ENCODE measurements at regions not wholly inside any gene's neighbourhood (a gene's known extent, or its start where the extent isn't known, plus 50 kb on each side); places are given as distances from the start of the nearest gene placed in this dataset.
A peak's percentile ranks its signal among the peaks of the same experiment; 100 is the strongest.
"Not testable (repeated sequence)": the region's sequence is repeated elsewhere in the genome, so short reads cannot be mapped to it uniquely, and the experiment has no call there.

- no peak for DNase-seq
Measured at GRCh38 chr6:170006071-170006899, 254.9 kb downstream of the ERMARD start.

GRCh38 chr6:170005665-170006064 lies 254.2 kb downstream of the ERMARD start:
- no peak for DNase-seq

- DNase-seq, result no peak
Measured at GRCh38 chr6:170004585-170005210, 253.3 kb downstream of the ERMARD start.

- DNase-seq, result no peak
Measured at GRCh38 chr6:170003451-170004160, 252.2 kb downstream of the ERMARD start.

GRCh38 chr6:170003027-170003426 lies 251.6 kb downstream of the ERMARD start:
- no peak for DNase-seq

- DNase-seq, result not testable (repeated sequence)
Measured at GRCh38 chr6:170001782-170002181, 250.4 kb downstream of the ERMARD start.

GRCh38 chr6:170000071-170000843 lies 248.8 kb downstream of the ERMARD start:
- no peak for DNase-seq

GRCh38 chr6:169999367-169999766 lies 247.9 kb downstream of the ERMARD start:
- DNase-seq, result no peak

- DNase-seq, result no peak
Measured at GRCh38 chr6:169998457-169998856, 247.0 kb downstream of the ERMARD start.

GRCh38 chr6:169997930-169998218 lies 246.5 kb downstream of the ERMARD start:
- DNase-seq, result no peak

GRCh38 chr6:169997187-169997929 lies 245.9 kb downstream of the ERMARD start:
- no peak for DNase-seq

- no peak for DNase-seq
Measured at GRCh38 chr6:169996378-169997051, 245.1 kb downstream of the ERMARD start.

GRCh38 chr6:169994739-169995138 lies 243.3 kb downstream of the ERMARD start:
- no peak for DNase-seq

GRCh38 chr6:169993861-169994481 lies 242.5 kb downstream of the ERMARD start:
- no peak for DNase-seq

GRCh38 chr6:169991913-169992312 lies 240.5 kb downstream of the ERMARD start:
- no peak for DNase-seq

- DNase-seq, result no peak
Measured at GRCh38 chr6:169991031-169991390, 239.6 kb downstream of the ERMARD start.

GRCh38 chr6:169990095-169991030 lies 238.9 kb downstream of the ERMARD start:
- peak; percentile 30 to 37 for DNase-seq

- DNase-seq, result no peak
Measured at GRCh38 chr6:169989594-169989993, 238.2 kb downstream of the ERMARD start.

- no peak for DNase-seq
Measured at GRCh38 chr6:169988769-169989550, 237.5 kb downstream of the ERMARD start.

All from stimulated activated CD4-positive, alpha-beta T cell treated with anti-CD3 and anti-CD28 coated beads, Interleukin-2, amount 100 ng/mL, for 48 hours (primary cell).